ENCODE measurements at regions not wholly inside any gene's neighbourhood (a gene's known extent, or its start where the extent isn't known, plus 50 kb on each side); places are given as distances from the start of the nearest gene placed in this dataset.

- no peak for TF ChIP-seq CTCF (IDR thresholded peaks at IDR 0.05; ENCODE audit: insufficient read depth, low read length, missing control alignments)
- POLR2A ChIA-PET: no interaction called here
- H3K4me3 ChIP-seq (ENCODE audit: low read depth, low read length): no peak overlapping the region
- DNase-seq (ENCODE audit: low read depth, low spot score): no peak
- CTCF ChIA-PET: interaction anchor here (1.1 to 2.8 kb wide), 4 partner anchors 12 to 116 kb away, joined by 3 to 13 read pairs (median 4); no protein-coding TSS in a partner anchor
Measured at GRCh38 chr18:46265196-46266156, 161.3 kb downstream of the HAUS1 start.

GRCh38 chr18:46266473-46266872 lies 162.3 kb downstream of the HAUS1 start:
- ChIA-PET POLR2A (interaction anchor here (0.6 kb wide), 1 partner anchor 391 kb away, joined by 3 read pairs; no protein-coding TSS in a partner anchor), CTCF (interaction anchor here (2.8 kb wide), 2 partner anchors 15 kb away, joined by 13 to 17 read pairs; no protein-coding TSS in a partner anchor)
- no peak for TF ChIP-seq CTCF (IDR thresholded peaks at IDR 0.05; ENCODE audit: insufficient read depth, low read length, missing control alignments)
- H3K4me3 ChIP-seq (ENCODE audit: low read depth, low read length): no peak overlapping the region
- DNase-seq (ENCODE audit: low read depth, low spot score): no peak

- H3K4me3 ChIP-seq (ENCODE audit: low read depth, low read length): no peak overlapping the region
- no peak for TF ChIP-seq CTCF (IDR thresholded peaks at IDR 0.05; ENCODE audit: insufficient read depth, low read length, missing control alignments)
- ChIA-PET POLR2A (no interaction called here), CTCF (interaction anchor here (1.2 to 2.8 kb wide), 4 partner anchors 10 to 119 kb away, joined by 3 to 17 read pairs (median 8); a partner anchor contains a TSS)
- no peak for DNase-seq (ENCODE audit: low read depth, low spot score)
Measured at GRCh38 chr18:46268671-46269070, 164.5 kb downstream of the HAUS1 start.

- POLR2A ChIA-PET: no interaction called here
- no peak overlapping the region for H3K4me3 ChIP-seq (ENCODE audit: low read depth, low read length)
- CTCF ChIA-PET: interaction anchor here (1.3 to 2.8 kb wide), 3 partner anchors 12 to 120 kb away, joined by 4 to 17 read pairs (median 5); a partner anchor contains a TSS
- DNase-seq (ENCODE audit: low read depth, low spot score): no peak
- no peak for TF ChIP-seq CTCF (IDR thresholded peaks at IDR 0.05; ENCODE audit: insufficient read depth, low read length, missing control alignments)
Measured at GRCh38 chr18:46269275-46269674, 165.1 kb downstream of the HAUS1 start.

- H3K4me3 ChIP-seq (ENCODE audit: low read depth, low read length): no peak overlapping the region
- no peak for DNase-seq (ENCODE audit: low read depth, low spot score)
- TF ChIP-seq CTCF (IDR thresholded peaks at IDR 0.05; ENCODE audit: insufficient read depth, low read length, missing control alignments): no peak
- ChIA-PET CTCF (interaction anchor here (1.3 to 3.9 kb wide), 5 partner anchors 10 to 387 kb away, joined by 3 to 31 read pairs (median 4); a partner anchor contains a TSS), POLR2A (interaction anchor here (0.5 kb wide), 1 partner anchor 599 kb away, joined by 4 read pairs; no protein-coding TSS in a partner anchor)
Measured at GRCh38 chr18:46271488-46271887, 167.3 kb downstream of the HAUS1 start.

GRCh38 chr18:46273861-46274260 lies 169.7 kb downstream of the HAUS1 start:
- CTCF ChIA-PET: interaction anchor here (1.2 to 3.9 kb wide), 3 partner anchors 8 to 125 kb away, joined by 4 to 31 read pairs (median 25); a partner anchor contains a TSS
- no peak for TF ChIP-seq CTCF (IDR thresholded peaks at IDR 0.05; ENCODE audit: insufficient read depth, low read length, missing control alignments)
- no peak for DNase-seq (ENCODE audit: low read depth, low spot score)
- POLR2A ChIA-PET: no interaction called here
- no peak overlapping the region for H3K4me3 ChIP-seq (ENCODE audit: low read depth, low read length)
